Upper lobe of left lung (tissue), 6 donors: ENCODE measurements at regions not wholly inside any gene's neighbourhood (a gene's known extent, or its start where the extent isn't known, plus 50 kb on each side); places are given as distances from the start of the nearest gene placed in this dataset.

Experiments
- ATAC-seq, 2 donors: fragments of 200-7000 bp; cut with Tn5 transposase; one replicate each; pipeline ENCODE4 v1.9.1; 2022; ENCODE audit warnings: mild to moderate bottlenecking in 2 of 2, moderate library complexity in 2 of 2; ENCODE audit not compliant: low FRiP score in 2 of 2
- DNase-seq, 2 donors: peaks; one replicate each; pipeline ENCODE4 v3.0.0-alpha.2; 2019 to 2020
- H3K27ac ChIP-seq, 4 donors: fragments of 200-600 bp; sonication (generic); one replicate each; pipeline ENCODE4 v1.5.1; 2016 to 2019
- H3K27me3 ChIP-seq, 4 donors: fragments of 200-600 bp; sonication (generic); one replicate each; pipeline ENCODE4 v1.5.1; 2017 to 2019
- H3K36me3 ChIP-seq, 4 donors: fragments of 200-600 bp; sonication (generic); one replicate each; pipeline ENCODE4 v1.5.1; 2016 to 2019
- H3K4me1 ChIP-seq, 4 donors: fragments of 200-600 bp; sonication (generic); one replicate each; pipeline ENCODE4 v1.5.1; 2018 to 2019
- H3K4me3 ChIP-seq, 4 donors: fragments of 200-600 bp; sonication (generic); one replicate each; pipeline ENCODE4 v1.5.1; 2017 to 2019; ENCODE audit warnings: mild to moderate bottlenecking in 2 of 4, moderate library complexity in 1 of 4
- H3K9me3 ChIP-seq, 4 donors: fragments of 200-600 bp; sonication (generic); one replicate each; pipeline ENCODE4 v1.5.1; 2018 to 2019
- EP300 ChIP-seq, 4 donors: sonication (generic); formaldehyde crosslinking; IDR thresholded peaks; one replicate each; pipeline ENCODE4 v1.5.1; 2017; ENCODE audit warnings: antibody characterized with exemption in 4 of 4, control low read depth in 2 of 4
- POLR2A ChIP-seq, 4 donors: fragments of 450-650 bp; IDR thresholded peaks; one replicate each; pipeline ENCODE4 v1.5.1; 2016 to 2017; ENCODE audit warnings: antibody characterized with exemption in 4 of 4, mild to moderate bottlenecking in 2 of 4
- POLR2AphosphoS5 ChIP-seq, 2 donors: sonication (generic); formaldehyde crosslinking; IDR thresholded peaks; one replicate each; pipeline ENCODE4 v1.5.1; 2017; ENCODE audit warnings: antibody characterized with exemption in 2 of 2
- WGBS, 2 donors: methylation state at CpG; one replicate each; pipeline ENCODE4 v1.1.5; 2017 to 2018; 5-methylcytosine and 5-hydroxymethylcytosine counted together
- TF ChIP-seq, protein P1 (sequence below), 6 experiments: fragments of 450-650 bp in 4 of 6; fragments of 200-600 bp in 2 of 6; sonication (generic) in 2 of 6; IDR thresholded peaks; one replicate each; pipeline ENCODE4 v1.5.1; 2016 to 2019; ENCODE audit warnings: antibody characterized with exemption in 6 of 6
- donor health status: DM: no; HTN: no; CAD: no; lungs with moderate emphysema.
- donor health status: DM: no; HTN: yes; CAD: no; lungs with severe emphysema.

DNA sequence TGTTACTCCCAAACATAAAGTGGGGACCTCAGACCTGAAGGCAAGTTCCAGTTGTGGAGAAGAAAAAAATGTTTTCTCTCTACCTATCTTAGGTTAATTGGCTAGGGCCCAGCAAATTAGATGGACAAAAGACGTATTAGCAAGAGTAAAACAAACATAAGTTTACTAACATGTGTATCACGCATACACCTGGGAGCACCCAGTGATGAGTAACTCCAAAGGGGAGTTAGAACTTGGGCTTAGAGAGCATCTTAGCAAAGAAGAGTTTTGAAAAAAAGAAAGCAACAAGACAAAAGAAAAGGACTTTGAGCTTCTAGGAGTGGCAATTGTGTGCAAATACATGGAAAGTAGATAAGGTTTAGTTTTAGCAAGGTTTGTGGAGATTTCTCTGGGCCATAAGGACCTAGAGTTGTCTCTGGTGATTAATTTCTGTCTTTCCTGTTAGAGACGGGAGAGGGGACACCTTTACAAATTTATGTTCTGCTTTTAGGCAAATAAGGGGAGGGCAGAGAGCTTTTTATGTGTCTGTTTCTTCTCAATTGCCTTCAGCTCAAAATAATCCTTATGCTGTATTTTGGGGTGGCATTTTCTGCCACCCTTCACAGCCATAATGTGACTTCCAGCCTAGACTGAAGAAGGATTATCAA, 76.7 kb upstream of the PTGFRN start:
- Histone ChIP-seq H3K4me1 (no peaks in the 10 kb centered on the region), H3K27me3 (no peaks in the 10 kb centered on the region), H3K4me3 (no peak overlapping the region), H3K27ac (no peak overlapping the region), H3K36me3 (no peaks in the 10 kb centered on the region), H3K9me3 (peaks cover 0 to 5% (median 0%) of the 10 kb centered on the region in 4 donors)
- WGBS, 2 donors = 72% methylated on average over 3 of the region's 3 CpGs
- ATAC-seq (no peak), DNase-seq (no peak)
- no peak for TF ChIP-seq POLR2A (IDR thresholded peaks at IDR 0.05)
- TF ChIP-seq, protein P1, sequence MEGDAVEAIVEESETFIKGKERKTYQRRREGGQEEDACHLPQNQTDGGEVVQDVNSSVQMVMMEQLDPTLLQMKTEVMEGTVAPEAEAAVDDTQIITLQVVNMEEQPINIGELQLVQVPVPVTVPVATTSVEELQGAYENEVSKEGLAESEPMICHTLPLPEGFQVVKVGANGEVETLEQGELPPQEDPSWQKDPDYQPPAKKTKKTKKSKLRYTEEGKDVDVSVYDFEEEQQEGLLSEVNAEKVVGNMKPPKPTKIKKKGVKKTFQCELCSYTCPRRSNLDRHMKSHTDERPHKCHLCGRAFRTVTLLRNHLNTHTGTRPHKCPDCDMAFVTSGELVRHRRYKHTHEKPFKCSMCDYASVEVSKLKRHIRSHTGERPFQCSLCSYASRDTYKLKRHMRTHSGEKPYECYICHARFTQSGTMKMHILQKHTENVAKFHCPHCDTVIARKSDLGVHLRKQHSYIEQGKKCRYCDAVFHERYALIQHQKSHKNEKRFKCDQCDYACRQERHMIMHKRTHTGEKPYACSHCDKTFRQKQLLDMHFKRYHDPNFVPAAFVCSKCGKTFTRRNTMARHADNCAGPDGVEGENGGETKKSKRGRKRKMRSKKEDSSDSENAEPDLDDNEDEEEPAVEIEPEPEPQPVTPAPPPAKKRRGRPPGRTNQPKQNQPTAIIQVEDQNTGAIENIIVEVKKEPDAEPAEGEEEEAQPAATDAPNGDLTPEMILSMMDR (IDR thresholded peaks at IDR 0.05) = no peak
- no peak for TF ChIP-seq EP300 (IDR thresholded peaks at IDR 0.05)
- TF ChIP-seq POLR2AphosphoS5 (IDR thresholded peaks at IDR 0.05) = no peak

GRCh38 chr1:116833718-116834117, 76.0 kb upstream of the PTGFRN start:
- Histone ChIP-seq H3K4me3 (no peak overlapping the region), H3K9me3 (peaks cover 0 to 5% (median 0%) of the 10 kb centered on the region in 4 donors), H3K27me3 (no peaks in the 10 kb centered on the region), H3K36me3 (no peaks in the 10 kb centered on the region), H3K27ac (no peak overlapping the region), H3K4me1 (no peaks in the 10 kb centered on the region)
- ATAC-seq (no peak), DNase-seq (no peak)
- TF ChIP-seq, protein P1 (IDR thresholded peaks at IDR 0.05) = no peak
- no peak for TF ChIP-seq POLR2A (IDR thresholded peaks at IDR 0.05)
- TF ChIP-seq EP300 (IDR thresholded peaks at IDR 0.05) = no peak
- TF ChIP-seq POLR2AphosphoS5 (IDR thresholded peaks at IDR 0.05) = no peak
- 62 to 63% methylated on average over 1 of the region's 1 CpG for WGBS, 2 donors

GRCh38 chr1:116834595-116834994, 75.1 kb upstream of the PTGFRN start:
- peaks cover 0 to 5% (median 0%) of the 10 kb centered on the region in 4 donors for H3K9me3 ChIP-seq
- no peaks in the 10 kb centered on the region for H3K36me3 ChIP-seq
- TF ChIP-seq, protein P1 (IDR thresholded peaks at IDR 0.05) = no peak
- TF ChIP-seq EP300 (IDR thresholded peaks at IDR 0.05) = no peak
- TF ChIP-seq POLR2A (IDR thresholded peaks at IDR 0.05) = no peak
- TF ChIP-seq POLR2AphosphoS5 (IDR thresholded peaks at IDR 0.05) = no peak
- 92 to 93% methylated on average over 2 of the region's 2 CpGs for WGBS, 2 donors
- ATAC-seq (no peak), DNase-seq (no peak)
- no peak overlapping the region for H3K27ac ChIP-seq
- no peaks in the 10 kb centered on the region for H3K4me1 ChIP-seq
- H3K27me3 ChIP-seq = no peaks in the 10 kb centered on the region
- no peak overlapping the region for H3K4me3 ChIP-seq

DNA sequence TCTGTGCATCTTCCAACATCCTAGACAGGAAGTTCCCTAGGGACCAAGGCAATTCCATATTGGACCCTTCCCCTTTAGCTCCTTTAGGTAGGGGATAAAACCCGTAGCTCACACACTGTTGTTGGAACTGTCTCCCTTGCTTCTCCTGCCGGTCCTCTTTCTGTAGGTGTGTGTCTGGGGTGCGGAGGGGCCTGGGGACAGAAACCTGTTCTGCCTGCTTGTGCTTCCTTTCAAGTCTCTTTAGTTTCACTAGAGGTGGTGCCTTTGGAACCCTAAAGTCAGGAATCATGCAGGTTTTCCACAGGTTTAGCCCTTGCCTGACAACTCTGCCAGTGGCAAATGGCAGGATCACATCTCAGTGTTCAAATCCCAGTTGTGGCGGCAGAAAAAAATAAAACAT, 74.6 kb upstream of the PTGFRN start:
- TF ChIP-seq EP300 (IDR thresholded peaks at IDR 0.05) (no peak), POLR2AphosphoS5 (IDR thresholded peaks at IDR 0.05) (no peak), POLR2A (IDR thresholded peaks at IDR 0.05) (no peak)
- TF ChIP-seq, protein P1 (IDR thresholded peaks at IDR 0.05) = no peak

GRCh38 chr1:116836099-116836498, 73.6 kb upstream of the PTGFRN start:
- H3K4me1 ChIP-seq = no peaks in the 10 kb centered on the region
- TF ChIP-seq POLR2AphosphoS5 (IDR thresholded peaks at IDR 0.05) (no peak), POLR2A (IDR thresholded peaks at IDR 0.05) (no peak), EP300 (IDR thresholded peaks at IDR 0.05) (no peak)
- TF ChIP-seq, protein P1 (IDR thresholded peaks at IDR 0.05) = no peak
- no peak overlapping the region for H3K4me3 ChIP-seq
- H3K27me3 ChIP-seq = no peaks in the 10 kb centered on the region
- peaks cover 0 to 5% (median 0%) of the 10 kb centered on the region in 4 donors for H3K9me3 ChIP-seq
- 95 to 100% methylated on average over 1 of the region's 1 CpG for WGBS, 2 donors
- DNase-seq (no peak), ATAC-seq (no peak)
- no peak overlapping the region for H3K27ac ChIP-seq
- H3K36me3 ChIP-seq = no peaks in the 10 kb centered on the region

More for the DNA sequence above, 74.6 kb upstream of the PTGFRN start:
- Histone ChIP-seq H3K9me3 (peaks cover 0 to 5% (median 0%) of the 10 kb centered on the region in 4 donors), H3K27me3 (no peaks in the 10 kb centered on the region), H3K27ac (no peak overlapping the region), H3K36me3 (no peaks in the 10 kb centered on the region), H3K4me1 (no peaks in the 10 kb centered on the region), H3K4me3 (no peak overlapping the region)
- DNase-seq (no peak), ATAC-seq (no peak)
- 84 to 89% methylated on average over 4 of the region's 4 CpGs for WGBS, 2 donors
